HG02852 (cell line): ENCODE measurements at regions not wholly inside any gene's neighbourhood (a gene's known extent, or its start where the extent isn't known, plus 50 kb on each side); places are given as distances from the start of the nearest gene placed in this dataset.
A peak's percentile ranks its signal among the peaks of the same experiment; 100 is the strongest.

Experiments
- ATAC-seq: cut with Tn5 transposase; IDR thresholded peaks from one replicate; pipeline ENCODE4 v1.9.1; 2021; ENCODE audit warnings: mild to moderate bottlenecking, moderate library complexity; ENCODE audit not compliant: unreplicated experiment

DNA sequence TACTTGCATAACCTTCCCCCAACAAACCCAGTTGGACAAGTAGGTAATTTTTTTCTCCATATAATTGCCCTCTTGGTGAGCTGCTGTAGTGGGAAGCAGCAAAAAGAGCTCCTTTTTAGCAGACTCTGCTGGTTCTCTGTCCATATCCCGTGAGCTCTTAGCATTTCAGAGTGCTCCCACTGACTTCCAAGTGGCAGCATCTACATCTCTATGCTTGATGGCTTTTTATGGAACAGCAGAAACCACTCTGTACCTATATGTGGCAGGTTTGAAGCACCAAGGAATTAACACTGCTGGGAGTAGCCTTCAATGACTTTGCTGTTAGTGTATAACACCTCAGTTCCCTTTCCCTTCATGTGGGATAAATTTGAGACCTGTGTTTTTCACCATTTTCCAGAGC is 168.4 kb upstream of the NHS start:
- ATAC-seq, result no peak

DNA sequence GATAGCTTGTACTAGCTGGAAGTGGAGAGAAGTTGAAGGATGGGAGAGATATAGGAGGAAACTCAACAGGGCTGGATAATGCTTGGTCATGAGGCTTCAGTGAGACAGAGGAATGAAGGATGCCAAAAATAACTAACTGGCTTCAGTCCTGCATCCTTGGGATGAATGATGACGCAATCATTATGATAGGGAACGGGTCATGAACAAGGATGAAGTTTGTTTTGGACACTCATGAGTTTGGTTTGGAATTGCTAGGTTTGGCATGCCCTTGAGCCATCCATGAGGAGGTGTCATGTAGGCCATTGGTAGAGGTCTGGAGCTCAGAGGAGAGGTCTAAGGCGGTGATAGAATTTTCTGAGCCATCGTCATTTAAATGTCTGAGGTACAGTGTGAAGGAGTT is 160.0 kb upstream of the NHS start:
- no peak for ATAC-seq

DNA sequence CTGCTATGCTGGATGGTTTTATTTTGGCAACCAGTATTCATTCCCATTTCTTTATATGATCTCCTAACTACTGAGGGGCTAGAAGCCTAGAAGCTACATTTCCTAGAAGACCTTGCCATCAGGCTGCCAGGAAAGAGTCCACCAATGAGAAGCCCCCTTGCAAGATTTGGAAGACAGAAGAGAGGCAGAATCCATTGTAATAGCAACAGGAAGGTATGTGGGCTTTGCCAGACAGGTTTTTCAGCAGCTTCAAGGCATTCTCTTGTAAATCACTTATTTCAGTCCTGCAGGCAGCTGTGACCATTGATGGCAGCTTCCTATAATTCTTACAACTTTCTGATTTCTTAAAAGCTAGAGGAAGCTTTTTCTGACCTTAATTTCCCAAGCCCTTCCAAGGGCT is 148.3 kb upstream of the NHS start:
- no peak for ATAC-seq

DNA sequence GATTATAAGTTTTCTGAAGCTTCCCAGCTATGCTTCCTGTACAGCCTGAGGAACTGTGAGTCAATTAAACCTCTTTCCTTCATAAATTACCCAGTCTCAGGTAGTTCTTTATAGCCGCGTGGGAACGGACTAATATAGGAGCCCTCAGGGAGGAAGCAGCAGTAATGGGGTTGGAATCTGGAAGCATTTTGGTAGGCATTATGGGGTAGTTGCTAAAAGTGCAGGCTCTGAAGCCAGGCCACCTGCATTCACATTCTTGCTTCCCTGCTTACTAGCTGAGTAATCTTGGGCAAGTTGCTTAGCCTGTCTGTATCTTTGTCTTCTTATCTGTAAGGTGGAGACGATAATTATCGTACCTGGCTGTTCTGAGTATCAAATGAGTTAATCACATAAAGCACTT is 137.9 kb upstream of the NHS start:
- ATAC-seq, result no peak

DNA sequence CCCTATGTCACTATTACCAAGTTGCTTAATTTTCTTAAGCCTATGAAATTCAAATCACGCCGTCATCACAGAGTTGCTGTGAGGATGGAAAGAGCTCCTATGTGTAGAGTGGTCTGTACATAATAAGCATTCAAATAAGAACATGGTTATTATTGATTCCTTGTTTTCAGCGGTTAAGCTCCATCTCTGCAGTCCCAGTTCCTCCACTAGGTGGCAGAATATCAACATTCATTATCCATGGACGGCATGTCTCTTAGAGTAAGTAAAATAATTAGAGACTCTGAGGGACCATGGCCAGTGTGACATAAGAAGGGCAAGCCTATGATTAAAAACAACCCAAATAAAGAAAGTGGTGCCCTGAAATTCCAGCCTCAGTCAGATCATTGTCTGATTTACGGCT is 132.5 kb upstream of the NHS start:
- ATAC-seq, result peak; percentile 61

DNA sequence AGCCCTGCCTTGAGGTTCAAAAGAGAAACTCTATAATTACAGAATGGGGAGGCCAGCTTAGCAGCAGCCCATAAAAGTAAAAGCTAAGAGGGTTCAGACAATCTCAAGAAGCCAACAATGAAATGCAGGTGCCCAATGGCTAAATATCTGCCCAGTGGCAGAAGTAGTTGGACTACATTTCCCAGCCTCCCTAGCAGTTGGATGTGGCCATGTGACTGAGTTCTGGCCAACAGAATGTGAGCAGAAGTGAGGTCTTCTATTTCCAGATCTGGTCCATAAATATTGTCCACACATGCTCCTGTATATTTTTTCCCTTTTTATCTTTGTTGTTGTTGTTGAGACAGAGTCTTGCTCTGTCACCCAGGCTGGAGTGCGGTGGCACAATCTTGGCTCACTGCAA is 127.9 kb upstream of the NHS start:
- ATAC-seq, result no peak

DNA sequence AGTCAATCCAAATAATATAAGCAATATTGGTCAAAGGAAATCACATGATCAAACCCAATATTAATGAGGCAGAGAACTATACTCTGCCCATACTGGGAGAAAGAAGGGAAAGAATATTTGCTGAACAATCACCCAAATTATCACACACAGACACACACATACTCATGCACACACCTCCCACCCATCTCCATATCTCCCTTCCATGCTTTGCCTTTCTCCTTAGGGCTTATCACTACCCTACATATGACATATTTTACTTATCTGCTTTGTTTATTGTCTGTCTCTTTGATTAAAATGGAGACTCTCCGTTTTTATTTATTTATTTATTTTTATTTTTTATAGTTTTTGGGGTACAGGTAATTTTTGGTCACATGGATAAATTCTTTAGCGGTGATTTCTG is 112.9 kb upstream of the NHS start:
- no peak for ATAC-seq

DNA sequence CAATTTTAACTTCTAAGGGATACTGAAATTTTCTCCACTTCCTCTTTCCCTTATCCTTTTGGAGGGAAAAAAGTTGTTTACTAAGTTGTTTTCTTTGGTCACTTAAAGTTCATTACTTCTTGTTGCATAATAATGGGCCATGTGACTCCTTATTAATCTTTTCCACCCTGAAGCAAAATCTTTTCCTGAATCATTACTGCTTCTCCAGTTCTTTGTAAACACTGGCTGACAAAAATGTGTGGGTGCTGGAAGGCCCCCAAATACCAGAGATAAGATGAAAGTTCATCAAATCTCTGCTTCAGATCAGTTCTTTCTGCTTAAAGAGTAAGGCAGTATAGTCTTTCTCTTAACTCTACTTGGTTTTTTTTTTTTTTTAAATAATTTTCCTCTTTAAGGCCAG is 108.9 kb upstream of the NHS start:
- ATAC-seq, result no peak

DNA sequence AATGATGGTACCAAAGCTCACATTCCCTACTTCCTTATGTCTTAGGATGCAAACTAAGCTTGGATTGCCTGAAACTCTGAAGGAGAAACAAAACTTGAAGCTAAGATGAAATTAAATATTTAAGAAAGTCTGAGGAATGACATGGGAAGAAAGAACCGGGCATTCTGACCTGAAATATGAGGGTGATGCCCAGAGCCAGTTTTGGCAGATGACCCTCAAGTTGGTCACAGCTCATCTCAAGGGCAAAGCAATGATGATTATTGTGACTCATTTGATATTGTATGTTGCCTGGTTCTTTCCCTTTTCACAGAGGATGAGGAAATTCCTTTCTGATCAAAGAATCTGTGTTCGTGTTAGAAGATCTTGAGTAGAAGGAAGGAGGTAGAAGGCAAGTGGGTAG is 96.0 kb upstream of the NHS start:
- no peak for ATAC-seq

DNA sequence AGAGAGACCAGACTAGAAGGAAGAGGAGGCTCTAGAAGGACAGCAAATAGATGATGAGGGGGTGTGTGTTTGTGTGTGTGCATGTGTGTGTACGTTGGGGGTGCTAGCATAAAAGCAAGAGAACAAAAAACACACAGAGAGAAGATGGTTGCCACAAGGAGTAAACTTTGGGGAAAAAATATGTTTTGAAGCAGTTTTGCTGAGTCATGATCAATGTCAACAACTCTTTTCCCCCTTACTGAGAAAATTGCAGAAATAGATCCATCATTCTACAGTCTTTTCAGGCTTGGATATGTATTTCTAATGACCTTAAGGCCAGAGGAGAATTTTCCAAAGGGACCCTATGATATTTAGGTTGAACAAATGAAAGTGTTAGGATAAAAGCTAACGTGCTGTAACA is 89.0 kb upstream of the NHS start:
- no peak for ATAC-seq

DNA sequence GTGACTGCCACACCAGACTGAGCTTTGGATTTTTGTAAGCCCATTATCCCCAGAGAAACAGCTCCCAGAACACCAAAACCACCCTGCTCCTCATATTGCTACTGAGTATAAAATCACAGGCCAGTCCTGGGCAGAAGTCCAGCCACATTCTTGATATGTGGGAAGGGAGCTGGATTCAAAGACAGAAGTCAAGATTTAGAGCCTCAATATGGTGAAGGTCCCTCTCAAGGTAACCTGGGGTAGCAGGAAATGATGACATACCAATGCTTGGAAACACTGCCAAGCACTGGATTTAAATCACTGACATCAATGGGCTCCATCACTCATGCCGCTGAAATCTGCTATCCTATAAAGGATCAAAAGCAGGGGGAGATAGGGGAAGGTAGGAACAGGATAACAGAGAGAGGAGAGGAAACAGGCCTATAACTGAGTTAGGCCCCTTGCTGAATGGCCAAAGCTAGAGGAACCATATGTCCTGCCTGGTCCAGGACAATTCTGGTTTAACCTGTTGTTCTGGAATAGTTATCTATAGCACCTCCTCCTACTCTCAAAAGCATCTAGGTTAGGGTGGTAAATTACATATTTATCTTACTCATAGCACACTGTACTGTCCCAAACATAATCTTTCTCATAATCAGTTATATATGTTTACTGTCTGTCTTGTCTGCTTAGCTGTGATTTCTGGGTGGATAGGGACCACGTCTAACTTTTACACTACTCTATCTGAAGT is 83.7 kb upstream of the NHS start:
- no peak for ATAC-seq

DNA sequence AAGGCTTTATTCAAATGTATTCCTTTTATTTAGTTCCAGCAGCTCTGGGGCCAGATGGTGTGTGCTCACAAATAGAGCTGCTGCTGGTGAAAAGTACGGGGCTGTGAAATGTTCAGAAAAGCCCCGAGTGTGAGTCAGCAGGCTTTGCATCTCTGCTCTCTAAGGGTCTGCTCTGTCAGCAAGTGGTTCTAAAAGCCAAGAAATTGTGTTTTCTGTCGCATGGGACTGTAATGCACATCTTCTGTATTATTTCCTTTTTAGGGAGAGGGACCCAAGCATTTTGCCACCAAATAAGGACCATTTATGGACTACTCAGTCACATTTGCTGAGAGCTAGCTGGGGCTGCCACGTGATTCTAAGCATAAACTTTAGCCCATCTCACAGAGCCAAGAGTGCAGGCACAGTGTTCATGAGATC is 82.9 kb upstream of the NHS start:
- no peak for ATAC-seq

DNA sequence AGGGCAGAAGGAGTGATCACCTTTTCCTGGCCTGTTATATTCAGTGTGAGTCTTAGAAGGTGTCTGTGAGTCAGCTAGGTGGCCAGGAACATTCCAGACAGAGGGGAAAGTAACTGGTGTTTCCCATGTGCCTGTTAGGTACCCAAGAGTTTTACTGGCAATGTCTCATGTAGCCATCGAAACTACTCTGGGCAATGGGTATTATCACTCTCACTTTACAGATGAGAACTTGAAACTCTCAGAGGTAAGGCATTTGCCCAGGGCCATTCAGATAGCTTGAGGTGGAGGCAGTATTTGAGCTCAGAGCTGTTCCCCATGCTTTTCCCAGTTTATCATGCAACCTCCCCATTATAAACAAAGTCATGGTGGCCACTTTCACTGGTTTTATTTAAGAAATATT is 80.4 kb upstream of the NHS start:
- ATAC-seq, result no peak

DNA sequence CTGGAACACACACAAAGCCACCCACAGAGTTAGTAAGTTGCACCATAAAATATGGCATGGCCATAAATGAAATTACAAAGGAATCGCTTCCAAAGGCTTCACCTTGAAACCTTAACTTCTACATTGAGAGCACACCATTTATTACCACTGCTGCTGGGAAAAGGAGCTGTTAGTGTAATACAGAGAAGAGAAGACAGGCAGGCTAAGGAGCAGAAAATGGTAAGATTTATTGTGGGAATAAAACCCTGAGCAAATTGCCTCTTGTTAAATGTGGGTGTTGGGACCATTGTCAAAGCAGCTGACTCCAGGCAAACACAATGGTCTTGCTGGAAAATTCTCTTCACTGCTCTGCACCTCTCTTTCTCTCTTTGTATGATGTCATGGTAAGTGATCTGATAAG is 79.2 kb upstream of the NHS start:
- ATAC-seq, result no peak

DNA sequence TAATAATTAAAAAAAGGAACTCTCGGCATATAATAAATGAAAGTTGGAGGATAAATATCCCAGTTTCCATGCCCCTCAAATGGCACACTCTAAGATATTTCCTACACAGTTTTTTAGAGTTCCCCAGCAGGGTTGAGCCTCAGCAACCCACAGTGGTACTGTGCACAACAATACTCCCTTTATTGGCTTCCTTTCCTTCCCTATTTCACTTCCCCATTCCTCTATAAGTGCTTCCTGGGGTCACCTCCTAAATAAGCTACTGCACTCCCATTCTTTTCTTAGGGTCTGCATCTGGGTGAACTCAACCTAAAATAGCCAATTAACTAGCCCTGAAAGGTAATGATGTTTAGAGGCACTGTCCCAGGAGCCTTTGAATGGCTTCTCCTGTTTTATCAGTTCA is 76.4 kb upstream of the NHS start:
- ATAC-seq, result no peak

DNA sequence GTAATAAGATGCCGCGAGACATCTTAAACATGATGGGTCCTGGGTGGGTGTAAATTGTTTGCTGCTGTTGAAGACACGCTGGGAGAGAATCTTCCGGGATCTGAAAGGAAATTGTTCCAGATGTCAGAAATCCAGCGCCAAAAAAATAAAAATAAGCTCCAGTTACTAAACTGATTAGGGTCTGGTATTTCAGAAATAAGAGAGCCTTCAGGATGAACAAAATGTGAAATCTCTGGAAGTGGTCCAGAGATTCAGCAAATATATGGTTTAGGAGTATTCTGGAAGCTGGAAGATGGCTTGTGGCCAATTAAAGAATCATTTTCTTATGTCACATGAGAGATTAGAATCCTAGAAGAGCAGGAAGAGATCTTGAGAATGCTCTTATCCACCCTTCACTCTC is 75.8 kb upstream of the NHS start:
- no peak for ATAC-seq

DNA sequence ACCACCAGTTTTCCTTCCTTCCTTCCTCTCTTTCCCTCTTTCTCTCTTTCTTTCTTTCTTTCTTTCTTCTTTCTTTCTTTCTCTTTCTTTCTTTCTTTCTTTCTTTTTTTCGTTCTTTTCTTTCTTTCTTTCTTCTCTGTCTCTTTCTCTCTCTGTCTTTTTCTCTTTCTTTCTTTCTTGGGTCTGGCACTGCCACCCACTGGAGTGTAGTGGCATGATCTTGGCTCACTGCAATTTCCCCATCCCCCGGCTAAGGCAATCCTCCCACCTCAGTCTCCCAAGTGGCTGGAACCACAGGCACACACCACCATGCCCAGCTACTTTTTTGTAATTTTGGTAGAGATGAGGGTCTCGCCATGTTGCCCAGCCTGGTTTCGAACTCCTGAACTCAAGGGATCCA is 51.6 kb upstream of the NHS start:
- ATAC-seq, result no peak
